ENCODE measurements at regions not wholly inside any gene's neighbourhood (a gene's known extent, or its start where the extent isn't known, plus 50 kb on each side); places are given as distances from the start of the nearest gene placed in this dataset.
A peak's percentile ranks its signal among the peaks of the same experiment; 100 is the strongest.
"Not testable (repeated sequence)": the region's sequence is repeated elsewhere in the genome, so short reads cannot be mapped to it uniquely, and the experiment has no call there.

- not testable (repeated sequence) for DNase-seq (ENCODE audit: low read depth in 2 of 2)
Observed at GRCh38 chr10:22467393-22467792, 122.1 kb downstream of the SPAG6 start.

- no peak for DNase-seq (ENCODE audit: low read depth in 2 of 2)
Observed at GRCh38 chr10:22468570-22469320, 123.4 kb downstream of the SPAG6 start.

GRCh38 chr10:22473044-22473443 lies 127.7 kb downstream of the SPAG6 start:
- DNase-seq (ENCODE audit: low read depth in 2 of 2), result no peak

- no peak for DNase-seq (ENCODE audit: low read depth in 2 of 2)
Observed at GRCh38 chr10:22473459-22473858, 128.2 kb downstream of the SPAG6 start.

- peak in 1 of 2 experiments; percentile 50 for DNase-seq (ENCODE audit: low read depth in 2 of 2)
Observed at GRCh38 chr10:22475651-22476600, 130.6 kb downstream of the SPAG6 start.

- no peak for DNase-seq (ENCODE audit: low read depth in 2 of 2)
Observed at GRCh38 chr10:22476601-22477321, 131.5 kb downstream of the SPAG6 start.

- DNase-seq (ENCODE audit: low read depth in 2 of 2), result no peak
Observed at GRCh38 chr10:22477334-22478287, 132.3 kb downstream of the SPAG6 start.

GRCh38 chr10:22478555-22479334 lies 133.4 kb downstream of the SPAG6 start:
- DNase-seq (ENCODE audit: low read depth in 2 of 2), result no peak

- DNase-seq (ENCODE audit: low read depth in 2 of 2), result no peak
Observed at GRCh38 chr10:22479419-22479818, 134.1 kb downstream of the SPAG6 start.

- no peak for DNase-seq (ENCODE audit: low read depth in 2 of 2)
Observed at GRCh38 chr10:22481106-22481505, 135.8 kb downstream of the SPAG6 start.

GRCh38 chr10:22481687-22482539 lies 136.6 kb downstream of the SPAG6 start:
- no peak for DNase-seq (ENCODE audit: low read depth in 2 of 2)

- no peak for DNase-seq (ENCODE audit: low read depth in 2 of 2)
Observed at GRCh38 chr10:22483132-22483531, 137.8 kb downstream of the SPAG6 start.

Data from stimulated activated CD4-positive, alpha-beta T cell treated with anti-CD3 and anti-CD28 coated beads, Interleukin-12 subunit alpha, Interleukin-12 subunit beta, amount 100 ng/mL, for 24 hours (primary cell).